Parathyroid adenoma (tissue), 2 donors: ENCODE measurements at regions not wholly inside any gene's neighbourhood (a gene's known extent, or its start where the extent isn't known, plus 50 kb on each side); places are given as distances from the start of the nearest gene placed in this dataset.

ENCODE experiments used
- H2AFZ ChIP-seq: fragments of 300-600 bp; sonication (generic); one replicate; pipeline ENCODE4 v1.7.0; 2017; ENCODE audit warnings: antibody characterized with exemption, mild to moderate bottlenecking
- H3K27ac ChIP-seq: fragments of 300-600 bp; sonication (generic); one replicate; pipeline ENCODE4 v1.7.0; 2017
- H3K27me3 ChIP-seq: fragments of 300-600 bp; sonication (generic); one replicate; pipeline ENCODE4 v1.7.0; 2017; ENCODE audit warnings: low read length; ENCODE audit not compliant: control insufficient read depth, insufficient read depth
- H3K36me3 ChIP-seq: fragments of 300-600 bp; sonication (generic); one replicate; pipeline ENCODE4 v1.7.0; 2017; ENCODE audit warnings: low read length; ENCODE audit not compliant: control insufficient read depth, insufficient read depth
- H3K4me1 ChIP-seq: fragments of 300-600 bp; sonication (generic); one replicate; pipeline ENCODE4 v1.7.0; 2017; ENCODE audit warnings: control low read depth
- H3K4me2 ChIP-seq: fragments of 300-600 bp; sonication (generic); one replicate; pipeline ENCODE4 v1.7.0; 2017; ENCODE audit warnings: low read length
- H3K4me3 ChIP-seq: fragments of 300-600 bp; sonication (generic); one replicate; pipeline ENCODE4 v1.7.0; 2017; ENCODE audit warnings: low read depth, low read length
- H3K79me2 ChIP-seq: fragments of 300-600 bp; sonication (generic); one replicate; pipeline ENCODE4 v1.7.0; 2017; ENCODE audit warnings: control low read depth
- H3K9ac ChIP-seq: fragments of 300-600 bp; sonication (generic); one replicate; pipeline ENCODE4 v1.7.0; 2017; ENCODE audit warnings: mild to moderate bottlenecking
- H3K9me3 ChIP-seq: fragments of 300-600 bp; sonication (generic); one replicate; pipeline ENCODE4 v1.7.0; 2017; ENCODE audit warnings: low read length; ENCODE audit not compliant: control insufficient read depth
- TF ChIP-seq, protein P1 (sequence below): fragments of 300-600 bp; sonication (generic); IDR thresholded peaks from one replicate; pipeline ENCODE4 v1.7.0; 2017; ENCODE audit warnings: antibody characterized with exemption, mild to moderate bottlenecking
- donor health status: primary hyperparathyroidism.

- H3K4me3 ChIP-seq, result no peak overlapping the region
- no peak overlapping the region for H3K27ac ChIP-seq
- H2AFZ ChIP-seq, result no peak overlapping the region
- no peaks in the 10 kb centered on the region for H3K4me1 ChIP-seq
- H3K9ac ChIP-seq, result no peak overlapping the region
- no peaks in the 10 kb centered on the region for H3K79me2 ChIP-seq
- H3K9me3 ChIP-seq, result no peaks in the 10 kb centered on the region
- TF ChIP-seq, protein P1, sequence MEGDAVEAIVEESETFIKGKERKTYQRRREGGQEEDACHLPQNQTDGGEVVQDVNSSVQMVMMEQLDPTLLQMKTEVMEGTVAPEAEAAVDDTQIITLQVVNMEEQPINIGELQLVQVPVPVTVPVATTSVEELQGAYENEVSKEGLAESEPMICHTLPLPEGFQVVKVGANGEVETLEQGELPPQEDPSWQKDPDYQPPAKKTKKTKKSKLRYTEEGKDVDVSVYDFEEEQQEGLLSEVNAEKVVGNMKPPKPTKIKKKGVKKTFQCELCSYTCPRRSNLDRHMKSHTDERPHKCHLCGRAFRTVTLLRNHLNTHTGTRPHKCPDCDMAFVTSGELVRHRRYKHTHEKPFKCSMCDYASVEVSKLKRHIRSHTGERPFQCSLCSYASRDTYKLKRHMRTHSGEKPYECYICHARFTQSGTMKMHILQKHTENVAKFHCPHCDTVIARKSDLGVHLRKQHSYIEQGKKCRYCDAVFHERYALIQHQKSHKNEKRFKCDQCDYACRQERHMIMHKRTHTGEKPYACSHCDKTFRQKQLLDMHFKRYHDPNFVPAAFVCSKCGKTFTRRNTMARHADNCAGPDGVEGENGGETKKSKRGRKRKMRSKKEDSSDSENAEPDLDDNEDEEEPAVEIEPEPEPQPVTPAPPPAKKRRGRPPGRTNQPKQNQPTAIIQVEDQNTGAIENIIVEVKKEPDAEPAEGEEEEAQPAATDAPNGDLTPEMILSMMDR, result no peak
- H3K27me3 ChIP-seq, result no peaks in the 10 kb centered on the region
- H3K4me2 ChIP-seq, result no peak overlapping the region
- no peaks in the 10 kb centered on the region for H3K36me3 ChIP-seq
Measured at GRCh38 chrX:17299206-17299605, 75.8 kb upstream of the NHS start.

DNA sequence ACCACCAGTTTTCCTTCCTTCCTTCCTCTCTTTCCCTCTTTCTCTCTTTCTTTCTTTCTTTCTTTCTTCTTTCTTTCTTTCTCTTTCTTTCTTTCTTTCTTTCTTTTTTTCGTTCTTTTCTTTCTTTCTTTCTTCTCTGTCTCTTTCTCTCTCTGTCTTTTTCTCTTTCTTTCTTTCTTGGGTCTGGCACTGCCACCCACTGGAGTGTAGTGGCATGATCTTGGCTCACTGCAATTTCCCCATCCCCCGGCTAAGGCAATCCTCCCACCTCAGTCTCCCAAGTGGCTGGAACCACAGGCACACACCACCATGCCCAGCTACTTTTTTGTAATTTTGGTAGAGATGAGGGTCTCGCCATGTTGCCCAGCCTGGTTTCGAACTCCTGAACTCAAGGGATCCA, 51.6 kb upstream of the NHS start:
- Histone ChIP-seq H3K4me1 (no peaks in the 10 kb centered on the region), H3K27ac (no peak overlapping the region), H3K27me3 (no peaks in the 10 kb centered on the region), H3K4me3 (no peak overlapping the region), H3K9me3 (no peaks in the 10 kb centered on the region), H3K9ac (no peak overlapping the region), H3K4me2 (no peak overlapping the region), H3K36me3 (no peaks in the 10 kb centered on the region), H3K79me2 (no peaks in the 10 kb centered on the region), H2AFZ (no peak overlapping the region)
- TF ChIP-seq, protein P1, result no peak
